Adrenal gland (tissue), 9 donors: ENCODE measurements at regions not wholly inside any gene's neighbourhood (a gene's known extent, or its start where the extent isn't known, plus 50 kb on each side); places are given as distances from the start of the nearest gene placed in this dataset.

Source experiments
- DNase-seq, 7 donors: peaks; one replicate each; pipeline ENCODE4 v3.0.0-alpha.2; 2019 to 2020
- H3K27ac ChIP-seq, 5 donors: fragments of 200-600 bp; sonication (generic) in 4 of 5; 1 replicate in 3 of 5; 2 replicates in 2 of 5; pipeline versions ENCODE4 v1.5.1 to v1.8.0; 2016 to 2020; ENCODE audit warnings: mild to moderate bottlenecking in 1 of 5
- H3K27me3 ChIP-seq: fragments of 200-600 bp; 2 replicates; pipeline ENCODE4 v1.8.0; 2021
- H3K36me3 ChIP-seq, 2 donors: fragments of 200-600 bp; replicated peaks in 1 of 2; 1 replicate in 1 of 2; 2 replicates in 1 of 2; pipeline versions ENCODE4 v1.5.1 to v1.8.0; 2018 to 2022
- H3K4me1 ChIP-seq, 2 donors: fragments of 200-600 bp; replicated peaks in 1 of 2; 1 replicate in 1 of 2; 2 replicates in 1 of 2; pipeline versions ENCODE4 v1.5.1 to v1.8.0; 2018 to 2021
- H3K4me3 ChIP-seq, 4 donors: fragments of 200-600 bp; sonication (generic) in 3 of 4; one replicate each; pipeline ENCODE4 v1.5.1; 2016 to 2018
- H3K9me3 ChIP-seq, 3 donors: fragments of 200-600 bp; sonication (generic) in 1 of 3; replicated peaks in 1 of 3; 1 replicate in 2 of 3; 2 replicates in 1 of 3; pipeline versions ENCODE4 v1.5.1 to v1.8.0; 2016 to 2021
- POLR2A ChIP-seq, 2 donors: fragments of 450-650 bp; IDR thresholded peaks; one replicate each; pipeline ENCODE4 v1.6.1; 2017; ENCODE audit warnings: antibody characterized with exemption in 2 of 2, mild to moderate bottlenecking in 2 of 2, moderate library complexity in 1 of 2
- WGBS, 4 donors: extraction: QIAGEN DNeasy Blood & Tissue Kit in 2 of 4; methylation state at CpG; one replicate each; pipeline versions ENCODE4 v1.1.5 to v1.1.7; 2013 to 2017; 5-methylcytosine and 5-hydroxymethylcytosine counted together
- intact Hi-C, 2 donors: fragments of 100-400 bp; cut with DNase I; formaldehyde crosslinking; loops; one replicate each; pipeline versions ENCODE4 v1.14.1 to v1.15.0; 2022 to 2023
- TF ChIP-seq, protein P1 (sequence below), 6 experiments: fragments of 450-650 bp in 4 of 6; fragments of 200-600 bp in 2 of 6; sonication (generic) in 1 of 6; IDR thresholded peaks; 1 replicate in 5 of 6; 2 replicates in 1 of 6; pipeline versions ENCODE4 v1.5.1 to v1.8.0; 2016 to 2021; ENCODE audit warnings: antibody characterized with exemption in 6 of 6, mild to moderate bottlenecking in 2 of 6, moderate library complexity in 1 of 6
- donor health status: healthy with polysubstance abuse.
- donor health status: Bipolar disorder and iron deficiency.
- donor health status: DM: yes; HTN: yes; CAD: no.
- donor health status: DM: no; HTN: no; CAD: no.
- donor health status: DM: no; HTN: no; CAD: no.

GRCh38 chr2:65834771-65835475 is 402.5 kb upstream of the SPRED2 start:
- no peaks in the 10 kb centered on the region for H3K9me3 ChIP-seq
- DNase-seq = no peak
- no peak overlapping the region for H3K4me3 ChIP-seq
- H3K27ac ChIP-seq = no peak overlapping the region
- no peaks in the 10 kb centered on the region for H3K4me1 ChIP-seq
- no peak for TF ChIP-seq POLR2A (IDR thresholded peaks at IDR 0.05)
- TF ChIP-seq, protein P1, sequence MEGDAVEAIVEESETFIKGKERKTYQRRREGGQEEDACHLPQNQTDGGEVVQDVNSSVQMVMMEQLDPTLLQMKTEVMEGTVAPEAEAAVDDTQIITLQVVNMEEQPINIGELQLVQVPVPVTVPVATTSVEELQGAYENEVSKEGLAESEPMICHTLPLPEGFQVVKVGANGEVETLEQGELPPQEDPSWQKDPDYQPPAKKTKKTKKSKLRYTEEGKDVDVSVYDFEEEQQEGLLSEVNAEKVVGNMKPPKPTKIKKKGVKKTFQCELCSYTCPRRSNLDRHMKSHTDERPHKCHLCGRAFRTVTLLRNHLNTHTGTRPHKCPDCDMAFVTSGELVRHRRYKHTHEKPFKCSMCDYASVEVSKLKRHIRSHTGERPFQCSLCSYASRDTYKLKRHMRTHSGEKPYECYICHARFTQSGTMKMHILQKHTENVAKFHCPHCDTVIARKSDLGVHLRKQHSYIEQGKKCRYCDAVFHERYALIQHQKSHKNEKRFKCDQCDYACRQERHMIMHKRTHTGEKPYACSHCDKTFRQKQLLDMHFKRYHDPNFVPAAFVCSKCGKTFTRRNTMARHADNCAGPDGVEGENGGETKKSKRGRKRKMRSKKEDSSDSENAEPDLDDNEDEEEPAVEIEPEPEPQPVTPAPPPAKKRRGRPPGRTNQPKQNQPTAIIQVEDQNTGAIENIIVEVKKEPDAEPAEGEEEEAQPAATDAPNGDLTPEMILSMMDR (IDR thresholded peaks at IDR 0.05) = no peak
- H3K27me3 ChIP-seq = no peaks in the 10 kb centered on the region
- no peaks in the 10 kb centered on the region for H3K36me3 ChIP-seq
- 77 to 81% (median 79%) methylated on average over 7 of the region's 7 CpGs for WGBS, 4 donors
- intact Hi-C loops = no loop called here

DNA sequence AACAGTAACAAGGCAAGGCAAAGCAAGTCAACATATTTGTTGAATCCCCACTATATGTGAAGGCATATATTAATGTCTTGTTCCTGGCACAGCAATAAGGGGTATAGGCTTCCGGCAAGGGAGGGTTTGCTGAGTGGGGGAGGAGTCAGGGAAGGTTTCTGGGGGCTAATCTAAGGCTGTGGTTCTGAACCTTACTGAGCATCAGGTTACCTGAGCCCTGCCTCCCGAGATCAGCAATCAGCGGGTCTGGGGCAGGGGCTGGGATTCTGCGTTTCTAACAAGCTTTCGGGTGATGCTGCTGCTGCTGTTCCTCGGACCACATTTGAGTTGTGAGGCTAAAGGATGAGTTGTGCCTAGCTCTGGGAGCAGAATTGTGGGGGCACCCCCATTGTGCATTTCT is 401.7 kb upstream of the SPRED2 start:
- intact Hi-C loops = no loop called here
- TF ChIP-seq, protein P1 (IDR thresholded peaks at IDR 0.05) = no peak
- TF ChIP-seq POLR2A (IDR thresholded peaks at IDR 0.05) = no peak
- 85 to 89% (median 87%) methylated on average over 4 to 6 of the region's 6 CpGs for WGBS, 4 donors

DNA sequence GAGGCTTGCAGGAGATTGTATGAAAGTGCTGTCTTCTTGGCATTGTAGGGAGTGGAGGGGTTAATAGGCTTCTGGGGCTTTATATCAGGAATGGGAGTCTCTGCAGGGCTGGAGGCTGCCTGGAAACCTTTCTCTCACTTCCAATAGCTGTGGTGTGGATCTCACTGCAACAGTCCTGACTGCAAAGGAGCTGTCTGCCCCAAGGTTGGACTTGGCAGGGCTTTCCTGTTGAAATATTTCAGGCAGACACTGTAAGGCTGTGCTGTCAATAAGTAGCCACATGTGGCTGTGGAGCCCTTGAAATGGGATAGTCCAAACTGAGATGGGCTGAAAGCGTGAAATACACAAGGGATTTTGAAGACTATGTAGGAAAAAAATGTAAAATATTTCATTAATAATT is 399.1 kb upstream of the SPRED2 start:
- H3K27me3 ChIP-seq = peaks cover 3% of the 10 kb centered on the region

More for the DNA sequence above, 401.7 kb upstream of the SPRED2 start:
- Histone ChIP-seq H3K36me3 (no peaks in the 10 kb centered on the region), H3K27me3 (no peaks in the 10 kb centered on the region), H3K27ac (no peak overlapping the region), H3K9me3 (no peaks in the 10 kb centered on the region), H3K4me1 (no peaks in the 10 kb centered on the region), H3K4me3 (no peak overlapping the region)
- DNase-seq = no peak

GRCh38 chr2:65826567-65826966 is 394.2 kb upstream of the SPRED2 start:
- Histone ChIP-seq H3K4me3 (no peak overlapping the region), H3K36me3 (no peaks in the 10 kb centered on the region), H3K27me3 (peaks cover 3% of the 10 kb centered on the region), H3K9me3 (no peaks in the 10 kb centered on the region), H3K27ac (no peak overlapping the region), H3K4me1 (no peaks in the 10 kb centered on the region)
- DNase-seq = no peak
- 42 to 65% (median 50%) methylated on average over 1 of the region's 1 CpG for WGBS, 4 donors
- intact Hi-C loops = no loop called here
- TF ChIP-seq POLR2A (IDR thresholded peaks at IDR 0.05) = no peak
- TF ChIP-seq, protein P1 (IDR thresholded peaks at IDR 0.05) = no peak

More for the DNA sequence above, 399.1 kb upstream of the SPRED2 start:
- Histone ChIP-seq H3K9me3 (no peaks in the 10 kb centered on the region), H3K27ac (no peak overlapping the region), H3K4me1 (no peaks in the 10 kb centered on the region), H3K36me3 (no peaks in the 10 kb centered on the region), H3K4me3 (no peak overlapping the region)
- no peak for DNase-seq
- WGBS, 4 donors = 75 to 89% (median 84%) methylated on average over 1 of the region's 1 CpG
- TF ChIP-seq POLR2A (IDR thresholded peaks at IDR 0.05) = no peak
- TF ChIP-seq, protein P1 (IDR thresholded peaks at IDR 0.05) = no peak
- intact Hi-C loops = no loop called here
